ENCODE measurements at regions not wholly inside any gene's neighbourhood (a gene's known extent, or its start where the extent isn't known, plus 50 kb on each side); places are given as distances from the start of the nearest gene placed in this dataset.

DNA sequence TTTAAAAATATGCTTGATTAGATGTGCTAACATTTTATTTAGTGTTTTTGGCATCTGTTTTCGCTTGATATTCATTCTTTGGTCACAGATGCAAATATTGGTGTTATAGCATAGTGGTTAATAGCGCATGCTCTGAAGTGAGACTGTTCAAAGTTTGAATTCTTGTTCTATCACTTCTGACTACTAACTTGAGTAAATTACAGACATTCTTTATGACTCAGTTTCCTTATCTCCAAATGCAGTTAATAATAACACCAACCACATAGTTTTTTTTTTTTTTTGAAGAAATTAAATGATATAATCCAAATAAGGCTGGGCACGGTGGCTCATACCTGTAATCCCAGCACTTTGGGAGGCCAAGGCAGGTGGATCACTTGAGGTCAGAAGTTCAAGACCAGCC lies 81.0 kb downstream of the TMX1 start:
- no peak for DNase-seq (ENCODE audit: low read depth)
- TF ChIP-seq, protein P1, sequence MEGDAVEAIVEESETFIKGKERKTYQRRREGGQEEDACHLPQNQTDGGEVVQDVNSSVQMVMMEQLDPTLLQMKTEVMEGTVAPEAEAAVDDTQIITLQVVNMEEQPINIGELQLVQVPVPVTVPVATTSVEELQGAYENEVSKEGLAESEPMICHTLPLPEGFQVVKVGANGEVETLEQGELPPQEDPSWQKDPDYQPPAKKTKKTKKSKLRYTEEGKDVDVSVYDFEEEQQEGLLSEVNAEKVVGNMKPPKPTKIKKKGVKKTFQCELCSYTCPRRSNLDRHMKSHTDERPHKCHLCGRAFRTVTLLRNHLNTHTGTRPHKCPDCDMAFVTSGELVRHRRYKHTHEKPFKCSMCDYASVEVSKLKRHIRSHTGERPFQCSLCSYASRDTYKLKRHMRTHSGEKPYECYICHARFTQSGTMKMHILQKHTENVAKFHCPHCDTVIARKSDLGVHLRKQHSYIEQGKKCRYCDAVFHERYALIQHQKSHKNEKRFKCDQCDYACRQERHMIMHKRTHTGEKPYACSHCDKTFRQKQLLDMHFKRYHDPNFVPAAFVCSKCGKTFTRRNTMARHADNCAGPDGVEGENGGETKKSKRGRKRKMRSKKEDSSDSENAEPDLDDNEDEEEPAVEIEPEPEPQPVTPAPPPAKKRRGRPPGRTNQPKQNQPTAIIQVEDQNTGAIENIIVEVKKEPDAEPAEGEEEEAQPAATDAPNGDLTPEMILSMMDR (IDR thresholded peaks at IDR 0.05; ENCODE audit: insufficient read depth, low read depth, low read length, missing control alignments), result no peak
- no peak overlapping the region for H3K4me3 ChIP-seq (ENCODE audit: low read depth, low read length)

DNA sequence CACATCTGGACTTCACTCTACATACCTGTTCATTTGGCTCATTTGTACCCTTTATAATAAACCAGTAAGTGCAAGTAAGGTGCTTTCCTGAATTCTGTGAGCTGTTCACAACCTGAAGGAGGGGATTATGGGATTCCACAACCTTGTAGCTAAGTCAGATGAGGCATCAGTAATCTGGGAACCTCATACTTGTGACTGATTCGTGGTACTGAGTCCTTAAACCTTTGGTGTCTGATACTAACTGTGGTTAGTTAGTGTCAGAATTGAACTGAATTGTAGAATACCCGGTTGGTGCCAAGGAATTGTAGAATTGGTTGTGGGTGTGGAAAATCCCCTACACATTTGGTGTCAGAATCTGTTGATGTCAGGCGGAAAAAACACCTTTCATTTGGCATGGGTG lies 83.4 kb downstream of the TMX1 start:
- TF ChIP-seq, protein P1 (IDR thresholded peaks at IDR 0.05; ENCODE audit: insufficient read depth, low read depth, low read length, missing control alignments), result no peak
- H3K4me3 ChIP-seq (ENCODE audit: low read depth, low read length), result no peak overlapping the region
- DNase-seq (ENCODE audit: low read depth), result peak; percentile 41

DNA sequence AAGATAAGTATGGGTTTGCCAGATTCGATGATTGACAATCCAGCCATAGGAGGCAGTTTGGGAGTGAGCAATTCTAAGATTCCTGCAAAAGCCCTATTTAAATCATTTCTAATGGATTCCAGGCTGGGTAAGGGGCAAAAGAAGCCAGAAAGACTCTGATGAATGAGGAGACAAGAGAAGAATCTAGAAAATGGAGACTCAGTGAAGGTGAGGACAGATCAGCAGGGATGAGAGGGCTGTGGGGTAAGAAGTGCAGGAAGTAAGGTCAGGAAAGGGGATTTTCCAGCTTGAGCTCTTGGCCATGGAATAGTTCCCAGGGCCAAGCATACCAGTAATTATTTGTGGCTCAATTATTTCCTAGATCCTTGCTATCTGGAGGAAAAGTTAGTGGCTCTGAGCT lies 87.3 kb downstream of the TMX1 start:
- no peak for DNase-seq (ENCODE audit: low read depth)
- TF ChIP-seq, protein P1 (IDR thresholded peaks at IDR 0.05; ENCODE audit: insufficient read depth, low read depth, low read length, missing control alignments), result no peak
- H3K4me3 ChIP-seq (ENCODE audit: low read depth, low read length), result no peak overlapping the region

DNA sequence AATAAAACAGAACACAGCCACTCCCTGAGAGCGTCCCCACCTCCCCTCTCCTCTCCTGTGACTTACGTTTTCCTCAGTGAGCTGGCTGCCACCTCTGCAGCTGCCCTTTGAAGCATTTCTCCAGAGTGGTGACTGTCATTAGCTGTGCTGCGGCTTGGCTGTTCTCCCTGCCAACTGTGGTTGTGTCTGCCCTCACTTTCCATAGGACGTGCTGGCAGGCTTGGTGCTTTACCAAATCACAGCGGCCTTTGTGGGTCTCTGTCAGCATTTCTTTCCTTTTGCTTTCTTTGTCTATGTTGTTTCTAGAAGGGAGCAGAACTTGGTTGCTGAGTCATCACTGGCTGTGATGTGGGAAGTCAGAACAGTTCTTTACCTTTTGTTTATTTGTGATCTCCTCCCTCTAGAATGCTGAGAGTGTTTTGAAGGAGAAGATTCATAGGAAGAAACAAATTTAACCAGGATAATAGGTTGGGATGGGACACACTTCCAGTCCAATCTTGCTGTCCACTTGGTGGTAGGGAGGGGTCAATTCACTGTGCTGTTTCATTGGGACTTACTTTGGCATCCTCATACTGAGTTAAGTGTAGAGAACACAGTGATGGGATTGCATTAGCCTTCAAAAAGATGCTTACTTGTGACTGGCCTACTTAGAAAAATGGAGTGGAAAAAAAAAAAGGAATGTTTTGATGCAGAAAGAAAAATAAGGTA lies 88.2 kb downstream of the TMX1 start:
- no peak overlapping the region for H3K4me3 ChIP-seq (ENCODE audit: low read depth, low read length)
- peak; percentile 9 for DNase-seq (ENCODE audit: low read depth)
- TF ChIP-seq, protein P1 (IDR thresholded peaks at IDR 0.05; ENCODE audit: insufficient read depth, low read depth, low read length, missing control alignments), result no peak

DNA sequence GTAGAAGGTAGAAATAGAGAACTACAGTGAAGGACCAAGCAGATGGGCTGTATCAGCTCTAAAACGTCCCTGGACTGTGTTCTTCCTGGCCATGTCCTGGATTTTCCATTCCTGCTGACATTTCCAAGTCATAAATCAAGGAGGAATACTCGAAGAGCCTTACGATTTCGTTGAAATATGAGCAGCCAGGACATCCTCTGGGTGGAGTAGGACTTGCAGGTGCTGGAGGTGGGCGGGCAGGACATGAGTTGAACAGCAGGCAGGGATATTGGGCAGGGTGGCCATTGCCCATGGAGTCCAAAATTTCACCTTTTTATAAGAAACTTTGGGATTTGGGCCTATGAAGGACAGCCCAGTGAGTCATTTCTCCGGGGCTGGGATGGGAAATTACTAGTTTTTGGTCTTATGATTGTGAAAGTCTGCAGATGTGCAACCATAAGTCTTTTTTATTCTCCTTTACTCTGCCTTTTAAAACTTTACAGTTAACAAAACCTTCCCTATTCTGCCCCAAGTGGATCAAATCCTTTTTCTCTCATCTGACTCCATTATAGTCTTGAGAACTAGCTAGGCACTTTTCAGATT lies 88.8 kb downstream of the TMX1 start:
- TF ChIP-seq, protein P1 (IDR thresholded peaks at IDR 0.05; ENCODE audit: insufficient read depth, low read depth, low read length, missing control alignments), result no peak
- no peak overlapping the region for H3K4me3 ChIP-seq (ENCODE audit: low read depth, low read length)
- no peak for DNase-seq (ENCODE audit: low read depth)

DNA sequence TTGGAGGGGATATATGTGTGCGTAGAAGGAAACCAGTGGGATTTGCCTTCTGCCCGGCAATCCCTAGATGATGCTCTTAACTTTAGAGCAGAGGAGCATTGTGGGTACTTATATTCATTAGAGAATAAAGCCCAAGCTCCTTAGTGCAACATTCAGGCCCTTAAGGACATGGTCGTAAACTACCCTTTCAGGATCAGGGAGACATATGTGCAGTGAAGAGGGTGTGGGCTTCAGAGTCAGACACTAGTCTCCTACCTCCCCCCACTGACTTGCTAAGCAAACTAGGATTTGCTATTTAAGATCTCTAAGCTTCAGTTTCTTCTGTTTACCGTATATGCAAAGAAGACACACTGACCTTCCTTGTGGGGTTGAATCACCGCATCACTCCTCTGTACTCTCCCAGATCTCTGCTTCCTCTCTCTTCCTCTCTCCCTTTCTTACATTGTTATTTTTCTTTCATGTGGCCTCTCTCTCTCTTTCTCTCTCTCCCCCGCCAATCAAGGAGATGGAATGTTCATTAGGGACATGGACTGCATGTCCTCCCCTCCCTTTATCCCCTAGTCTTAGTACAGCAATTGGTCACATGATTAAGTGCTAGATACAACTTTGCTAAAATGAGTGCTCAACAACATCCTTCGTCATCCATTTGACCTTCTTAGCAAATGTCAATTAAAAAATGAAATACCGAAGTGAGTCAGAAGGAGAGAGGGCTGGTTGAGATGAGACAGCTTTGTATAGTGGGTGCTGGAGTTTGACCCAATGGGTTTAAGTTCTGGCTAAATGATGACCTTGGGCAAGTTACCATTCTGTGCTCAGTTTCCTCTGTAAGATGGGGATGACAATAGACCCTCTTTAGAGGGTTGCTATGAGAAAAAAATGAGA lies 91.7 kb downstream of the TMX1 start:
- no peak overlapping the region for H3K4me3 ChIP-seq (ENCODE audit: low read depth, low read length)
- DNase-seq (ENCODE audit: low read depth), result no peak
- TF ChIP-seq, protein P1 (IDR thresholded peaks at IDR 0.05; ENCODE audit: insufficient read depth, low read depth, low read length, missing control alignments), result no peak
